ENCODE measurements at regions not wholly inside any gene's neighbourhood (a gene's known extent, or its start where the extent isn't known, plus 50 kb on each side); places are given as distances from the start of the nearest gene placed in this dataset.

- Mint-ChIP-seq H3K9me3 (ENCODE audit: low read depth) (peaks cover 9% of the 10 kb centered on the region), H3K36me3 (ENCODE audit: low read depth) (no peaks in the 10 kb centered on the region), H3K27ac (ENCODE audit: unreplicated experiment) (no peak overlapping the region), H3K4me3 (ENCODE audit: unreplicated experiment) (no peak overlapping the region), H3K4me1 (ENCODE audit: low read depth) (no peaks in the 10 kb centered on the region), H3K27me3 (ENCODE audit: low read depth) (peaks cover 4% of the 10 kb centered on the region)
- DNase-seq (ENCODE audit: low spot score), result no peak
- TF ChIP-seq, protein P1, sequence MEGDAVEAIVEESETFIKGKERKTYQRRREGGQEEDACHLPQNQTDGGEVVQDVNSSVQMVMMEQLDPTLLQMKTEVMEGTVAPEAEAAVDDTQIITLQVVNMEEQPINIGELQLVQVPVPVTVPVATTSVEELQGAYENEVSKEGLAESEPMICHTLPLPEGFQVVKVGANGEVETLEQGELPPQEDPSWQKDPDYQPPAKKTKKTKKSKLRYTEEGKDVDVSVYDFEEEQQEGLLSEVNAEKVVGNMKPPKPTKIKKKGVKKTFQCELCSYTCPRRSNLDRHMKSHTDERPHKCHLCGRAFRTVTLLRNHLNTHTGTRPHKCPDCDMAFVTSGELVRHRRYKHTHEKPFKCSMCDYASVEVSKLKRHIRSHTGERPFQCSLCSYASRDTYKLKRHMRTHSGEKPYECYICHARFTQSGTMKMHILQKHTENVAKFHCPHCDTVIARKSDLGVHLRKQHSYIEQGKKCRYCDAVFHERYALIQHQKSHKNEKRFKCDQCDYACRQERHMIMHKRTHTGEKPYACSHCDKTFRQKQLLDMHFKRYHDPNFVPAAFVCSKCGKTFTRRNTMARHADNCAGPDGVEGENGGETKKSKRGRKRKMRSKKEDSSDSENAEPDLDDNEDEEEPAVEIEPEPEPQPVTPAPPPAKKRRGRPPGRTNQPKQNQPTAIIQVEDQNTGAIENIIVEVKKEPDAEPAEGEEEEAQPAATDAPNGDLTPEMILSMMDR (IDR thresholded peaks at IDR 0.05), result no peak
Observed at GRCh38 chr1:163932901-163933300, 611.1 kb downstream of the NUF2 start.

DNA sequence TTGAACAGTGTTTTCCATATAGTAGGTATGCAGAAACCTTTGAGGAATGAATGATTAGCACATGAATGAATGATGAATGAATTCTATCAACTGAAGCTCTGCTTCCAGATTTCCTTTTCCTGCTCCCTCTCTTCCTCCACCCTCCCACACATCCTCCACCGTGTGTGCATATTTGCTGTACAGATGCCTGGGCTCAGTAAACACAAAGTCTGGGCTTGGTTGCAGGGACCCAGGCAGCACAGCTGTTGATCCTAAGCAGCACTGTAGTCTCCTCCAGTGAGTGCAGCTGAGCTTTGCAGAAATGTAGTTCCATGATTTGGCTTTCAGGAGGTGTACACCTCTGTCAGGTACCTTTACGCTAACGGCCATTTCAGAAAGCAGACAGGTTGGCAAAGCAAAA is 611.7 kb downstream of the NUF2 start:
- DNase-seq (ENCODE audit: low spot score), result no peak
- H3K9me3 Mint-ChIP-seq (ENCODE audit: low read depth), result peaks cover 9% of the 10 kb centered on the region
- H3K27me3 Mint-ChIP-seq (ENCODE audit: low read depth), result peaks cover 4% of the 10 kb centered on the region
- no peaks in the 10 kb centered on the region for H3K4me1 Mint-ChIP-seq (ENCODE audit: low read depth)
- no peak overlapping the region for H3K4me3 Mint-ChIP-seq (ENCODE audit: unreplicated experiment)
- no peaks in the 10 kb centered on the region for H3K36me3 Mint-ChIP-seq (ENCODE audit: low read depth)
- no peak overlapping the region for H3K27ac Mint-ChIP-seq (ENCODE audit: unreplicated experiment)
- TF ChIP-seq, protein P1 (IDR thresholded peaks at IDR 0.05), result no peak

DNA sequence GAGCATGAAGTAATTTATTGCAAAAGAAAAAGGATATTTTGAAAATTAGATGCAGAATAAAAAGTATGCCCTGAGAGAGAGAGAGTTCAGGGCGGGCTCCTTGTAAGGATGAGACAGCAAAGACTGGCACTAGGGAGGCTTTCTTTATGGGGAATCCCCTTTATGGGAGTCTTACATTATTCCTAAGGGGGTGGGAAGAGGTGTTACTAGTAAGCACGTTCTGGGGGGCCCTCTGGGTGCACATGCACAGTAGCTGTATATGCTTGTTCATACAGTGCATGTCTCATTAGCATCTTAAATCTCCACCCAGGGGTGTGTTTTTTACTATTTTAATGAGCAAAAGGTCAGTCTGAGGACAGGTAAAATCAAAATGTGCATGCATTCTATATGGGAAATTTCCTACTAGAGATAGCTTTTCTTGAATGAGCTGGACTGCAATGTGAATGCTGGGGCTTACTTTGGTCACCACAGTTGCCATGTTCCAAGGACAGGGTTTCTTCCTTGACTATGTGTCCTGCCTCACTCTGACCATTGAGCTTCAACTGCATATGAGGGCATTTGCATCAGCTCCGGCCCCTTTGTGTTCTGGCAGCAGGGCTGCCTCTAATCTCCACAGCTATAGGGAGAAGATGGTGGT is 614.1 kb downstream of the NUF2 start:
- no peaks in the 10 kb centered on the region for H3K36me3 Mint-ChIP-seq (ENCODE audit: low read depth)
- H3K27ac Mint-ChIP-seq (ENCODE audit: unreplicated experiment), result no peak overlapping the region
- no peak for DNase-seq (ENCODE audit: low spot score)
- peaks cover 9% of the 10 kb centered on the region for H3K9me3 Mint-ChIP-seq (ENCODE audit: low read depth)
- peaks cover 4% of the 10 kb centered on the region for H3K27me3 Mint-ChIP-seq (ENCODE audit: low read depth)
- TF ChIP-seq, protein P1 (IDR thresholded peaks at IDR 0.05), result no peak
- H3K4me3 Mint-ChIP-seq (ENCODE audit: unreplicated experiment), result no peak overlapping the region
- no peaks in the 10 kb centered on the region for H3K4me1 Mint-ChIP-seq (ENCODE audit: low read depth)

GRCh38 chr1:163959622-163960021 is 599.4 kb upstream of the PBX1 start:
- Mint-ChIP-seq H3K9me3 (ENCODE audit: low read depth) (peaks cover 38% of the 10 kb centered on the region), H3K36me3 (ENCODE audit: low read depth) (no peaks in the 10 kb centered on the region), H3K4me1 (ENCODE audit: low read depth) (no peaks in the 10 kb centered on the region), H3K4me3 (ENCODE audit: unreplicated experiment) (no peak overlapping the region), H3K27me3 (ENCODE audit: low read depth) (no peaks in the 10 kb centered on the region), H3K27ac (ENCODE audit: unreplicated experiment) (no peak overlapping the region)
- DNase-seq (ENCODE audit: low spot score), result no peak
- TF ChIP-seq, protein P1 (IDR thresholded peaks at IDR 0.05), result no peak

DNA sequence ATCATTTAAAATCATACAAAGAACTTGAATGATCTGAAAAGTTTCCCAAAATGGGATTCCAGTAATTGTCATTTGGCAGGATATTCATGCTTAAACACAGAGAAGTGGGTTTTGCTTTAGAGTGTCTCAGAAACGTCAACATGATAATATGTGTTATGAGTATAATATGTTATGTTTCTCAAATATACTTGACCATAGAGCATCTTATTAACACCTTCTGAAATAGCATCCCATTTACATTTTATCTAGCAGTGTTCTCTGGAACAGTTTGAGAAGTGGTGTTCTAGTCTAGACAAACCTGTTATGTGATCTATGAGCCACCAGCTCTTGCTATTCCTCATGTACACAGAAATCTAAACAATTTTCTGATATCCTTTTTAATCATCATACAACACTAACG is 588.8 kb upstream of the PBX1 start:
- TF ChIP-seq, protein P1 (IDR thresholded peaks at IDR 0.05), result no peak
- H3K36me3 Mint-ChIP-seq (ENCODE audit: low read depth), result no peaks in the 10 kb centered on the region
- H3K4me1 Mint-ChIP-seq (ENCODE audit: low read depth), result no peaks in the 10 kb centered on the region
- H3K4me3 Mint-ChIP-seq (ENCODE audit: unreplicated experiment), result no peak overlapping the region
- DNase-seq (ENCODE audit: low spot score), result no peak
- no peak overlapping the region for H3K27ac Mint-ChIP-seq (ENCODE audit: unreplicated experiment)
- H3K9me3 Mint-ChIP-seq (ENCODE audit: low read depth), result peaks cover 16% of the 10 kb centered on the region
- H3K27me3 Mint-ChIP-seq (ENCODE audit: low read depth), result no peaks in the 10 kb centered on the region
